GM18870 (cell line): ENCODE measurements at regions not wholly inside any gene's neighbourhood (a gene's known extent, or its start where the extent isn't known, plus 50 kb on each side); places are given as distances from the start of the nearest gene placed in this dataset.
"Not testable (repeated sequence)": the region's sequence is repeated elsewhere in the genome, so short reads cannot be mapped to it uniquely, and the experiment has no call there.

ENCODE experiments used
- ATAC-seq: cut with Tn5 transposase; IDR thresholded peaks from one replicate; pipeline ENCODE4 v1.9.1; 2021; ENCODE audit warnings: moderate library complexity; ENCODE audit not compliant: unreplicated experiment

DNA sequence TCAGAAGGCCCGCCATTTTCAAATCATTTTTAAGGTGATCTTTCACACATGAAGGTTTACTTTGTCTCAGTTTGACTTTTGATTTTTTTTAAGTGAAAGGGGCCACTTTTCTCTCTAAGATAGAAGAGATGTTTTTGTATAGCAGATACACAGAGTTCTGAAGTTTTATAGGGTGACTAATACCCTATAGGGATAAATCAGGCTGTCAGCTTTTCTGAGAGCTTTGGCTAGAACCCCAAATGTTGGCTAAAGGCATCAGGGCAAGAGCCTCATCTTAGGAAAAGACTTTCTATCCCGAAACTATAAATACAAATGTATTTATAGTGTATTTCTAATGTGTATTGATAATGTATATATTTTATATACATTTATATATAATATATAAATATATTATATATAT lies 181.4 kb downstream of the TBX18 start:
- ATAC-seq: no peak

DNA sequence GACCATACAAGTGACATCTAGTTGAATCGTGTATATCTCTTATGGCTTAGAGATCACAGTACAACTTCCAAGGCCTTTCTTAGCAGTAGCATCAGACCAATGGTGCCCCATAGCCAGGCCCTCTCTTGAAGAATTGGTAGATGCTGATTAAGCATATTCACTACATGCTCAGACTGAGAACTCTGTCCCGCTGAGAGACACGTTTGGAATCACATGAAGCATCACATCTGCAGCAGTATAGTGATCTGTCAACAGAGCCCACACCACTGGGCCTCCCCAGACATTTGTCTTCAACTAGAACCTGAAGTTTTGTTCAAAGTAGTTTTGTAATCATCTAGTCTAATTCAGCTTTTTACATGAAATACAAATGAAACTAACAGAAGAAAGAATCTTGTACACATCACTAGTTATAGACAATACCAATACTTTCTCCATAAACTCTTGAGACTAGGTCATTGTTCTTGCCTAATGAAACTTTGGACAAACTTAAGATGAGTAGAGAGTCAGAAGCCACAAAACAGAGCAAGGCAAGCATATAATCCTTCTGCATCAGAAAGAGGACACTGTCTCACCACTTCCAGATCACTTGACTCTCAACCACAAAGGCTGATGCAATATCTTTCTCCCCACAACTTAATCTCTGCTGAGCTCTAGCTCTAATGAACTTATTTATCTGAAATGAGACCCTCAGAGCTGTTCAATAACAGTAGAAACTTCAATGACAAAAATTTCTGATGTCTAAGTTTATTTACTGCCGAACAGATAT lies 182.7 kb downstream of the TBX18 start:
- no peak for ATAC-seq

DNA sequence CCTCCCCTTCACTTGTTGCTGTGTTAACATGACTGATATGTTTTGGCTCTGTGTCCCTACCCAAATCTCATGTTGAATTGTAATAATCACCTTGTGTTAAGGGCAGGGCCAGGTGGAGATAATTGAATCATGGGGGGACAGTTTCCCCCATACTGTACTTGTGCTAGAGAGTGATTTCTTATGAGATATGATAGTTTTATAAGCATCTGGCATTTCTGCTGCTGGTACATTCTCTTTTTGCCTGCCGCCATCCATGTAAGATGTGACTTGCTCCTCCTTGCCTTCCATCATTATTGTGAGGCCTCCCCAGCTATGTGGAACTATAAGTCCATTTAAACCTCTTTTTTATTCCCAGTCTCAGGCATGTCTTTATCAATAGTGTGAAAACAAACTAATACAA lies 185.0 kb downstream of the TBX18 start:
- ATAC-seq: no peak

DNA sequence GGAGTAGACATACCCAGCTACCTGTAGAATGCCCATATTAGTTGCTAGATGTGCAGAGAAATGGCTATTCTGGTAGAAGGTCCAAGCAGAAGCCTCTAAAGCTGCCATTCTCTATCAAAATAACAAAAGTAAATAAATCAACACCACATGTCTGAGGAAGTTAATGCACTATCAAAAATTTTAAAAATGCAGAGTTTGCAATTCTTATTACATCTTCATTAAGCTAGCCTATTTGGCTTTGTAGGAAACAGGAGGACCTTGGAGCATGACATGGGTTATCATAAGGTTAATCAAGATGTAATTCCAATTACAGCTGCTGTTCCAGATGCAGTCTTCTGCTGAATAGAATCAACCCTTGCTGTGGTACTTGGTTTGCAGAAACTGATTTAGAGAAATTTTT lies 188.4 kb downstream of the TBX18 start:
- ATAC-seq: no peak

DNA sequence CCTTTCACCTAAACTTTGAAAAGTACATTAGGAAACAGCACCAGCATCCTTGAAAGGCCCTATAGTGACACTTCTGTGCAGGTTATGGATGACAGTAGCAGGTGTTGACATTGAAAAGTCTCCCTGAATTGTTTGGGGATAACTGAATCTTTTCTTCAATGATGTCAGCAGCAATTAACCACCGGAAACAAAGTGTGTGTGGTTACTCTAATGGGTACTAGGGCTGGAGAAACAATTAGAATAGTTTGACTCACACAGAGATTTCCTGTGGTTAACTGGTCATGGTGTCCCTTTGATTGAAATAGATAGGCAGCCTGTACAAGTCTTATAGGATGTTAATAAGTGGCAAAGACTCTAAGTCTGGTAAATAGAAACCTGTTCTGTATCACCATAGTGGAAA lies 189.1 kb downstream of the TBX18 start:
- peak; percentile 100 for ATAC-seq

DNA sequence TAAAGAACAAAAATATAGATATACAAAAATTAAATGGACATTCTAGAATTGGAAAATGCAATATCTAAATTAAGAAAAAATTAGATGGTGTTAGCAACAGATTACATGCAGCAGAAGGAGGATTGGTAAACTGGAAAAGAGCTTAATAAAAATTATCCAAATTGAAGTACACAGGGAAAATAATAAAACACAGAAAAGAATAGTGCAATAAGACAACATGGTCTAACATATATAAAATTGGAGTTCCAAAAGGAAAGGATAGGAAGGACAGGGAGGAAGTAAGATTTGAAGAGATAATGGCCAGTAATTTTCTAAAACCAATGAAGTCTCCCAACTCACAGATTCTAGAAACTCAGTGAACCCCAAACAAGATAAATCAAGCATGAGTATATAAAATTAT lies 194.5 kb downstream of the TBX18 start:
- no peak for ATAC-seq

DNA sequence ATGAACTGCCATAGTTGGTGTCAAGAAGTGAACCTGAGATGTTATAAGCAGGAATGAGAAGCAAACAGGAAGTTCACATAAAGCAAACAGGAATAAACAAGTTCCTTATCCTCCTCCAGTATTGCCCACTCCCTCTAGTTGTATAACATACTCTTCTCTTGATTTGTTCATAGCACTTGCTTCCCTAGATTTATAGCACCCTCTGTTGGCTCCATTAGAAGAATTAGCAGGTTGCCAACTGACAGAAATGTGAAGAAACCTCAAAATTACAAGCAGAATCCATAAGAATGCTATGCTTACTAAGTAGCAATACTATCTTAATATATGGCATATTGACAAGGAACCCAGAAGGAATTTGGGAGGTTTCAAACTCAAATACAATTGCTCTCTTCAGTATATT lies 195.4 kb downstream of the TBX18 start:
- no peak for ATAC-seq

DNA sequence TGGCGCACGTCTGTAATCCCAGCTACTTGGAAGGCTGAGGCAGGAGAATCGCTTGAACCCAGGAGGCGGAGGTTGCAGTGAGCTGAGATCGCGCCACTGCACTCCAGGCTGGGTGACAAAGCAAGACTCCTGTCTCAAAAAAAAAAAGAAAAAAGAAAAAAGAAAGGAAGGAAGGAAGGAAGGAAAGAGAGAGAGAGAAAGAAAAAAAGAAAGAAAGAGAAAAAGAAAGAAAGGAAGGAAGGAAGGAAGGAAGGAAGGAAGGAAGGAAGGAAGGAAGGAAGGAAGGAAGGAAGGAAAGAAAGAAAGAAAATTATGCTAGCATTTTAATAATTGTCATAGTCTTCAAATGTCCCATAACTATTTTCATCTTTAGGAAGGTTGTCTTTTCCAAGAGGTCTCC lies 198.7 kb downstream of the TBX18 start:
- not testable (repeated sequence) for ATAC-seq

DNA sequence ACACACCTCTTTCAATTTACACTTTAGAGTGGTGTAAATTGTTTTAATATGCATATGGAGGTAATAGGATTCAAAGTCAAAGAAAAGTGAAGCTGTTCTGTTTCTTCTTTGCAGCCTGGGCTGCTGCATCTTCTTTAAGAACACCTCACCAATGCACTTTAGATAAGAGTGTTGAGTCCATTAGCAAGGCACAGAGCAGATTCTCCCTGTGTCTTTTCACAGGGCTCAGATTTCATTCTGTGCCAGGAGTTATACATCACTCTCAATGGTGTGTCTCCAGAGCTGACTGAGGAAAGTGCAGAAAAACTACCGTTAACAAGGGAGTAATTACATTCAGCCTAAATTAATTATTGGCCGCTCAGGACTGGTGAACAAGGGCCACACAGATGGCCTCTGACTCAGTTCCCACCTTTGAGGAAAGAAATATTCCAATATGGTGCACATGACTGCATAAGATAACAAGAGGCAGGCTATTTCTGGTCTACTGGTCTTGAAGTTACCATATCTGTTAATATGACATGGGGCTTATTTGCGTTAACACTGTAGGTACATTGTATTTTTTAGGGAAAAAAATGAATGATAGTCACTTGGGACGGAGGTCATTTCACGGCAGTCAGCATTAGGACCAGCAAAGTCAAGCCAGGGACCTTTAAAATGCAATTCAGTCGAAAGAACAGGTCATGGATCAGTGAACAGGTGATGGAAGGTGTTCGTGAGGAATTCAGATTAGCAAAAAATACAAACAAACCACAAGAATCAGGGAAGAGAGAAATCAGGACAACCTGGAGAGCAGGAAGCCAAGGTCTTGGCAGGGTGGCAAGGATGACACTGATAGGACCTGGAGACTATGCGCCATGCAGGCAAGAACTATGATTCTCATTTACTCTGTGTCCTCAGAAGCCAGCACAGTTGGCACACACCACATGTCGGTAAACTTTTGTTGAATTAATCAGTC lies 203.7 kb downstream of the TBX18 start:
- ATAC-seq: no peak

DNA sequence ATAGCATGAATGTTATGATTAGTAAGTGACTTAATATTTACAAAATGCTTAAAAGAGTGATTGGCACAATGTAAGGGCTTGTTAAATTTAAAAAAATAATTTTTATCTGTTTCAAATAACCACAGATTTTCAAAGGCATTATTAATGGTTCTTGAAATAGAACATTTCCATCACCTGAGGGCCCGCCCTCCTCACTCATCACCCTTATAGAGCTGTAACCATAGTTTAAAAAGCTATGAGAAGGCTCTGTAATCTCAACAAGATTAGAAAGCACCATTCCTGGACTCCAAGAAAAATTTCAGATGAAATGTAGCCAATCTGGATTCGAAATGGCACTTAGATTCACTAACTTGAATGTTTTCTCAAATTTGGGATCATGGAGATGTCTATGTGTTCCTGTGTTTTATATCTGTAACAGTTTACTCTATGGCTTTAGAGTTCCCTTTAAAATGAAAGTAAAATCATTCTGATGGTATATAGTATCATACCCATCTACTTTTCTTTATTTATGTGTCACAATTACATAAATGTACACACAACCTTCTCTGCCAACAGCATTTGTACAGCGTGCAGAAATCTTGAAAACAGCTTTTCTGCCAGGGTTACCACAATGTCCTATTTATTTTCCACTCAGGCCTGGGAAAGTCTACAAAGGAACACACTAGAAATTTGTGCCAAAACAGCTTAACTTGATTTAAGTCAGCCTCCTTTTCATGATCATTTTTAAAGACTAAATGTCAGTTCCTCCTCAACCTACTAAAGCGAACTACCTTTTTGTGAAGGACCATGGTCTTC lies 207.7 kb downstream of the TBX18 start:
- ATAC-seq: no peak

DNA sequence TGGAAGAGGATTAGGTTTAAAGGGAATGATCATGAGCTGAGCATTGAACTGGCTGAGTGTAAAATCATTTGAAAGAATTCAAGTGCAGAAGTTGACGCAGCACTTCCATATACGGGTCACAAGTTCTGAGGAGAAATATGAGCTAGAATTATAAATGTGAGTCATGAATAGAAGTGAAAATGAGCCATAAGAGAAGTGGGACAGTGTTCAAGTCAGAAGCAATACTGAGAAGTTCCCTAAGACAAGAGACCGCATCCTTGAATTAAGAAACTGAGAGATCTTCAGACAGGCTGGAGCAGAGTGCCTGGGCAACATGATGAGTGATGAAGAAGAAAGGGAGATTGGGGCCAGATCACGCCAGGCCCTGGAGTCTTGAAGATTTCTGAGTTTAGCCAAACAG lies 209.7 kb downstream of the TBX18 start:
- ATAC-seq: no peak

DNA sequence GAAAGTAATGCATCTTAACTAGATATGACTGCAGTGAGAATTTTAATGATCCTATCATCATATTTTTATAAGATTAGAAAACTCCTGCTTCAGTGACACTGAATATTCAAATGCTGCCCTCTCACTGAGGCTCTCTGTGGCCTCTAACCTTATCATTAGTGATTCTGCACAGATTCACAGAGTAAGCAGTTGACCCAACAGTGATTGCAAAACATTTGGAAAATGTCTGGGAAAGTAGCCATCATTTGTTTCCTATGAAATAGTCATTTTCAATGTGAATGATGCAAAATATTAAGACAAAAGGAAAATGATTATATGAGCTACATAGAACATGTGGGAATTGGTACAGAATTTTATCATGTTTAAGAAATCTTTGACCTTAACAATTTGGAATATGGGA lies 210.3 kb downstream of the TBX18 start:
- no peak for ATAC-seq

DNA sequence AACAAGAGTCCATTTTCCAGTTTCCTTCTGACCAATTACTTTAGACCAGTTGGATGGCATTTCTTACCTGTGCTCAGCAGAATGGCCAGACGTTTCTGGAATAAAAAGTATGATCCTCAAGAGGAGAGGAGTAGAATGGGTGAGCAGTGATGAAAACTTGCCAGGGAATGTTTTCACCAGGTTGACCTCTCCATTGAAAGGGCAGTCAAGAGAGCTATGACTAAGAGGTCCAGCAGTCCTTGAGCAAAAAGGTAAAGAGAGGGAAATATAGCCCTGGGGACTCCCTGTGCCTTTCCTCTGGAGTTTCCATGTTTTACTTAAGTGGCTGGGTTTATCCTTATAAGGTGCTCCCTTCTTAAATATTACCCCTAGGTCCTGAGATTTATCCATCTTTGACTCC lies 210.9 kb downstream of the TBX18 start:
- no peak for ATAC-seq

DNA sequence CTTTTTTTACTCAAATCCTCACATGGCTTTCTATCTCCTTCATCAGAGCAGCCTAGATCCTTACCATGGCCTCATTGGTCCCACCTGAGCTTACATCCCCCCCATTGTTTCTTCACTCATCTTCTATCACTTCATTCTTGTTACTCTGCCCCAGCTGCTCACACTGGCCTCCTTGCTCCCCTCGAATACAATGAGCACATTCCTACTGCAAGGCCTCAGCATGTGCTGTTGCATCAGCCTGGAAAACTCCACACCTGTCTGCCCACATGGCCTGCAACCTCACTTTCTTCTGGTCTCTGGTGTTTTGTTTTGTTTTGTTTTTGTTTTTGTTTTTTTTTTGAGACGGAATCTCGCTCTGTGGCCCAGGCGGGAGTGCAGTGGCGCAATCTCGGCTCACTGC lies 212.6 kb downstream of the TBX18 start:
- no peak for ATAC-seq

DNA sequence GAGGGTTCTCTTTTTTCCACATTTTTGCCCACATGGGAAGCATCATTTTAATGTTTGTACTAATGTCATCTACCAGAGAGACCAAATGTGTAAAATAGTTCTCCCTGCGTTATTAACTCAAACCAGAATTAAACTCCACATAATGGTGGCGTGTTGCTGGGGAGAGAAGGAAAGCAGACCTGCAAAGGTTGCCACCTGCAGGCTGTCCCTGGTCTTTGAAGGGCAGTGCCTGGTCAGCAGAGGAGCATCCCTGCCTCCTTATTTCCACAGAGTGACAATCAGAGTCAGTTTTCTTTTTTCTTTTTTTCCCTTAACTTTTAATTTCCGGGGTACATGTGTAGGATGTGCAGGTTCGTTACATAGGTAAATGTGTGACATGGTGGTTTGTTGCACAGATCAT lies 214.5 kb downstream of the TBX18 start:
- ATAC-seq: no peak

DNA sequence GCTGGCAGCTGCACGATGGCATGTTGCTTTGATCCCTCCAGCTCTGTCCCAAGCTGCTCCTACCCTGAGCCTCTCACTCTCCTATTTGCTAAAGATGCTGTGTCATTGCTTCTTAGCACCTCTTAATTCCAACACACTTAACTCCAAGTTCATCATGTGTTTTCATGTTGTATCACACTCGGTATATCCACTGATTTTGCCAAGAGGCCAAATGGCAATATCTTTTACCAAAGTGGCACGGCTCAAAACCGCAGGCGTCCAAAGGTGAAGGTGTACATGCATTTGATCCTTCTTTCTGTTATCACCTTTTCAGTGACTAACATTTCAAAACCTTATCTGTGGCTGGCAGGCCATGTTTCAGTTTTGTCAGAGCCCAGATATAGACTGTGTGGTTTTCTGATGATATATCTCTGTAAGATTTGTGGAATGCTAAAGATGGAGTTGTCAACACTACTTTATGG lies 217.0 kb downstream of the TBX18 start:
- ATAC-seq: no peak

DNA sequence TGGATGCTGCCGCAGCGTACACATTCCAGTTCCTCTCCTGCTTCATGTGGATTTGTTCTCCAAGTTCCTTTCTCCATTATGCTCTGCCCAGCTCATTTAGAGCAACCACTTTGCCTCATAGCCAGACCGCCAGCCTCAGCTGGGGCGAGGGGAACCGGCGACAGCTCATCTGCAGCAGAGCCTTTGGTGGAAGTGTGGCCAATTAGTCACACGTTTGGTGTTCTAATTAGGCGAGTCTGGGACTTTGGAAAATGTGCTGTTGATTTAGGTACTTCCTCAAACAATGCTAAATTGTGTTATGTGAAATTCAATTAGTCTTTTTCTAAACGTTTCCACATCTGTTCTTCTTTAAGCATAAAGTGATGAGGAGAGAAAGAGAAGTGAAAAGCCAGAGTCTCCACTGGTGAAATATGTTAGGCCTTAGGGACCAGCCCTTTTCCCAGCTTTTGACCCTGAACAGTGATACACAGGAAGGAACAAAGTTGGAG lies 217.9 kb downstream of the TBX18 start:
- no peak for ATAC-seq

DNA sequence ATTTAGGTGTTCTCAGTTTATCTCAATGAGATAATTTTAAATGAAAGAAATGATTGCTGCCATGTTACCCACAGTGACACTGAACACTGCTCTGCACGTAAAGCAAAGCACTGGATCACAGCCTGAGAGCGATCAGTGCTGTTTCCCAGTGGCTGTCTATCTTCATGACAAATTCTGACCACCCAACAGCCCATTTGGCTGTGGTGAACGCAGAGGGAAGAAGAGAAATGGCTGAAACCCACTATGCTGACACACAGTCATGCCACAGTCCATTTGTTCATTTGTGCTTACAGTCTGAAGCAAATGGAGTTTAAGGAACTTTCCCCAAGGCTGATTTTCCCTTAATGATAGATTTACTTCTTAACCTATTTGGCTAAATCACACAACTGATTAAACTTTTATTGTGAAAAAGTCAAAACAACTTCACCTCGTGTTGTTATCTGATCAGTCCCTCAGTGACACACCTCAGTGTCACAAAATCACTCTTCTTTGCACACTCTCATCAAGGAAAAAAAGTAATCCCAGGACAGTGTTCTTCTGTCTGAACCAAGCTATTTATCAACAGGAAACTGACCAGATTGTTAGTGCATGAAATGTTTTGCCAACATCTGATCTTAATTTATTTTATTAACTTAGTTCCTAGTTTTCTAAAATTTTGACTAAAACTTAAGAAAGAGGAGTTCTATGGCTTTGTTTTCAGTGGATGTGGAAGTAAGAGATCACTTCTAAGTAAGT lies 225.1 kb downstream of the TBX18 start:
- ATAC-seq: no peak

DNA sequence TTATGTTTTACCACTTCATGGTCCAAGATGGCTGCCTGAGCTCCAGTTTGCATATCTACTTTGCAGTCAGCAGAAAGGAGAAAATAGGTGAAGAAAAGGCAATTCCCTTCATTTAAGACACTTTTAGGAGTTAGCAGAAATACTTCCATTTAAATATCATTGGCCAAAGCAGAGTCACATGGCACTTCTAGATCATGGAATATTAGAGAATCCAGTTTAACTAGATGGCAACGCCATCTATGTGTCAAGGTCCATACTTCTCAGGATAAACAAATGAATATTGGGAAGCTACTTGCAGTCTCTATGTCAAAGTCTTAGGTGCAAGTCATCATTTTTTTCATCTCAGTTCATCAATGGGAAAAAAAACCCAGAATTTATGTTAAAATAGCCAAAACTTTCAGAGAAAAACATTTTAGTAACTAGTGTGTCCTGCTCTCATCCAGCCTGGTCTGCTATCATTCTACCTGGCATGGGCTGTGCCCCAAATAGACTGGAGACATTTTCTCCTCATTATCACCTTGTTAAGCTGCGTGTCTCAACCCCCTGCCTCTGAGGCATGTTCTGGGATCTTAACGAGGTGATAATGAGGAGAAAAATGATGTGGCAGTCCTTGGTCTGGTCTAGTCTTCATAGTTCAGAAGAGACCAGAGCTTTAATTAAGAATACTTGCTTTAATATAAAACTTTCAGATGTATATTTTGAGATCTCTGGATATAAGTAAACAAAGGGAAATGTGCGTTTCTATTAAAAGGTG lies 227.3 kb downstream of the TBX18 start:
- no peak for ATAC-seq

DNA sequence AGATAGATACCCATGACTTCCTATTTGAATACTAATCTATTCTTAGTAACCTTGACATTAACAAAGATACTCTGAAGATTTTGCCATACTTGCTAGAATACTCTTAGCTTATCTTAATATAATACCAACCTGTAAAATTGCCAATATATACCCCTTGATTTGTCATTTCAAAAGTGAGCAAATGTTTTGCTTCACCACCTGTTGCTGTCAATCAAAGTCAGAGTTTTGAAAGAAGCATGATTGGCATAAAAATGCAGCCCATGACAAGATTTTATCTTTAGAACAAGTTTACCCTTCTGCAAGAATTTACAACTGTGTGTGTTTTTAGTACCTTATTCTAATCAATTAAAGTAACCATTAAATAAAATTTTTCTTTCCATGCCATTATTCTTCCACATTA lies 236.2 kb downstream of the TBX18 start:
- no peak for ATAC-seq
